HEK293 (cell line): ENCODE measurements at regions not wholly inside any gene's neighbourhood (a gene's known extent, or its start where the extent isn't known, plus 50 kb on each side); places are given as distances from the start of the nearest gene placed in this dataset.
A peak's percentile ranks its signal among the peaks of the same experiment; 100 is the strongest.

ENCODE experiments used
- CTCF ChIA-PET: fragments of 350-600 bp; formaldehyde crosslinking; extraction: SDS; loops from one replicate; lab custom pipeline; 2021; ENCODE audit warnings: antibody characterized with exemption; lab: Yijun Ruan, JAX
- POLR2A ChIA-PET: fragments of 300-600 bp; formaldehyde crosslinking; extraction: SDS; loops from one replicate; lab custom pipeline; 2020; ENCODE audit warnings: antibody characterized with exemption, inconsistent platforms; lab: Yijun Ruan, JAX
- H3K27ac ChIP-seq: fragments of 200-500 bp; sonication (Bioruptor generic); 2 replicates; pipeline ENCODE4 v1.5.1; 2014; ENCODE audit warnings: low read depth, low read length, control low read depth, inconsistent platforms; ENCODE audit errors: extremely low read depth
- H3K36me3 ChIP-seq, 2 experiments: fragments of 200-500 bp in 1 of 2; sonication (Bioruptor generic) in 1 of 2; 1 replicate in 1 of 2; 2 replicates in 1 of 2; pipeline ENCODE4 v1.5.1; 2014 to 2017; ENCODE audit warnings: inconsistent platforms in 2 of 2, low read length in 2 of 2; ENCODE audit not compliant: control insufficient read depth in 2 of 2, insufficient read depth in 1 of 2
- H3K4me1 ChIP-seq: fragments of 200-500 bp; sonication (Bioruptor generic); 2 replicates; pipeline ENCODE4 v1.5.1; 2014; ENCODE audit warnings: mild to moderate bottlenecking, low read length, inconsistent platforms; ENCODE audit not compliant: control insufficient read depth, insufficient read depth
- H3K4me3 ChIP-seq: 2 replicates; pipeline ENCODE4 v1.5.1; 2011; ENCODE audit warnings: low read depth, mild to moderate bottlenecking, control low read depth, low read length, moderate library complexity
- H3K9me3 ChIP-seq: fragments of 200-500 bp; sonication (Bioruptor generic); 2 replicates; pipeline ENCODE4 v1.5.1; 2014; ENCODE audit warnings: low read depth, low read length, inconsistent platforms; ENCODE audit not compliant: control insufficient read depth, insufficient read depth
- EGR2 ChIP-seq: fragments of 450-650 bp; formaldehyde crosslinking; IDR thresholded peaks from 2 replicates; pipeline ENCODE4 v1.5.1; 2016; ENCODE audit warnings: low read depth, missing biosample characterization, missing genetic modification characterization
- KLF10 ChIP-seq: fragments of 450-650 bp; IDR thresholded peaks from 2 replicates; pipeline ENCODE4 v1.5.1; 2018; ENCODE audit warnings: missing biosample characterization, mild to moderate bottlenecking, missing genetic modification characterization
- KLF7 ChIP-seq: fragments of 450-650 bp; formaldehyde crosslinking; IDR thresholded peaks from 2 replicates; pipeline ENCODE4 v1.5.1; 2016; ENCODE audit warnings: missing biosample characterization, missing genetic modification characterization, borderline replicate concordance
- PRDM6 ChIP-seq: fragments of 450-650 bp; formaldehyde crosslinking; IDR thresholded peaks from 2 replicates; pipeline ENCODE4 v1.5.1; 2017; ENCODE audit warnings: missing biosample characterization, missing genetic modification characterization
- SP7 ChIP-seq: fragments of 450-650 bp; formaldehyde crosslinking; IDR thresholded peaks from 2 replicates; pipeline ENCODE4 v1.5.1; 2016; ENCODE audit warnings: missing biosample characterization, missing genetic modification characterization
- ZEB2 ChIP-seq: fragments of 450-650 bp; formaldehyde crosslinking; IDR thresholded peaks from 2 replicates; pipeline ENCODE4 v1.5.1; 2016; ENCODE audit warnings: missing biosample characterization, missing genetic modification characterization
- ZFHX2 ChIP-seq: fragments of 450-650 bp; formaldehyde crosslinking; conservative IDR thresholded peaks from 2 replicates; pipeline ENCODE4 v1.5.1; 2016; ENCODE audit warnings: missing biosample characterization, missing genetic modification characterization
- ZIC2 ChIP-seq: fragments of 450-650 bp; formaldehyde crosslinking; IDR thresholded peaks from 2 replicates; pipeline ENCODE4 v1.5.1; 2016; ENCODE audit warnings: missing biosample characterization, missing genetic modification characterization
- ZNF10 ChIP-seq: fragments of 450-650 bp; formaldehyde crosslinking; IDR thresholded peaks from 2 replicates; pipeline ENCODE4 v1.5.1; 2017; ENCODE audit warnings: missing biosample characterization, missing genetic modification characterization
- ZNF146 ChIP-seq: fragments of 450-650 bp; formaldehyde crosslinking; IDR thresholded peaks from 2 replicates; pipeline ENCODE4 v1.5.1; 2016; ENCODE audit warnings: missing biosample characterization, missing genetic modification characterization
- ZNF2 ChIP-seq: fragments of 450-650 bp; formaldehyde crosslinking; IDR thresholded peaks from 2 replicates; pipeline ENCODE4 v1.5.1; 2016; ENCODE audit warnings: missing biosample characterization, missing genetic modification characterization
- ZNF202 ChIP-seq: fragments of 450-650 bp; formaldehyde crosslinking; IDR thresholded peaks from 2 replicates; pipeline ENCODE4 v1.5.1; 2016; ENCODE audit warnings: missing biosample characterization, missing genetic modification characterization, borderline replicate concordance
- ZNF239 ChIP-seq: fragments of 450-650 bp; formaldehyde crosslinking; IDR thresholded peaks from 2 replicates; pipeline ENCODE4 v1.5.1; 2016; ENCODE audit warnings: missing biosample characterization, missing genetic modification characterization
- ZNF24 ChIP-seq: fragments of 450-650 bp; formaldehyde crosslinking; IDR thresholded peaks from 2 replicates; pipeline ENCODE4 v1.5.1; 2016; ENCODE audit warnings: missing biosample characterization, missing genetic modification characterization
- ZNF335 ChIP-seq: fragments of 450-650 bp; formaldehyde crosslinking; conservative IDR thresholded peaks from 2 replicates; pipeline ENCODE4 v1.5.1; 2016; ENCODE audit warnings: missing biosample characterization, missing genetic modification characterization
- ZNF366 ChIP-seq: fragments of 450-650 bp; formaldehyde crosslinking; conservative IDR thresholded peaks from 2 replicates; pipeline ENCODE4 v1.5.1; 2016; ENCODE audit warnings: missing biosample characterization, missing genetic modification characterization
- ZNF391 ChIP-seq: fragments of 450-650 bp; formaldehyde crosslinking; IDR thresholded peaks from 2 replicates; pipeline ENCODE4 v1.5.1; 2016; ENCODE audit warnings: low read depth, missing biosample characterization, missing genetic modification characterization, borderline replicate concordance
- ZNF423 ChIP-seq: fragments of 450-650 bp; formaldehyde crosslinking; IDR thresholded peaks from 2 replicates; pipeline ENCODE4 v1.5.1; 2016; ENCODE audit warnings: missing biosample characterization, missing genetic modification characterization
- ZNF571 ChIP-seq: fragments of 450-650 bp; formaldehyde crosslinking; IDR thresholded peaks from 2 replicates; pipeline ENCODE4 v1.5.0; 2017; ENCODE audit warnings: missing biosample characterization, missing genetic modification characterization
- ZNF621 ChIP-seq: fragments of 450-650 bp; formaldehyde crosslinking; IDR thresholded peaks from 2 replicates; pipeline ENCODE4 v1.5.1; 2017; ENCODE audit warnings: missing biosample characterization, missing genetic modification characterization
- ZNF623 ChIP-seq: fragments of 450-650 bp; formaldehyde crosslinking; IDR thresholded peaks from 2 replicates; pipeline ENCODE4 v1.5.1; 2016; ENCODE audit warnings: missing biosample characterization, missing genetic modification characterization
- ZNF677 ChIP-seq: fragments of 450-650 bp; IDR thresholded peaks from 2 replicates; pipeline ENCODE4 v1.5.0; 2018; ENCODE audit warnings: missing biosample characterization, mild to moderate bottlenecking, missing genetic modification characterization, moderate library complexity
- ZNF777 ChIP-seq: fragments of 450-650 bp; formaldehyde crosslinking; IDR thresholded peaks from 2 replicates; pipeline ENCODE4 v1.5.1; 2017; ENCODE audit warnings: missing biosample characterization, missing genetic modification characterization, borderline replicate concordance
- ZNF791 ChIP-seq: fragments of 450-650 bp; formaldehyde crosslinking; IDR thresholded peaks from 2 replicates; pipeline ENCODE4 v1.5.1; 2016; ENCODE audit warnings: missing biosample characterization, missing genetic modification characterization
- TF ChIP-seq, protein P1 (sequence below): fragments of 450-650 bp; formaldehyde crosslinking; IDR thresholded peaks from 2 replicates; pipeline ENCODE4 v1.5.1; 2016; ENCODE audit warnings: missing biosample characterization, missing genetic modification characterization
- TF ChIP-seq, protein P2 (sequence below): fragments of 450-650 bp; formaldehyde crosslinking; IDR thresholded peaks from 2 replicates; pipeline ENCODE4 v1.5.1; 2017; ENCODE audit warnings: missing biosample characterization, missing genetic modification characterization
- TF ChIP-seq, protein P3 (sequence below): fragments of 450-650 bp; formaldehyde crosslinking; IDR thresholded peaks from 2 replicates; pipeline ENCODE4 v1.5.1; 2016; ENCODE audit warnings: missing biosample characterization, missing genetic modification characterization
- TF ChIP-seq, protein P4 (sequence below): fragments of 450-650 bp; formaldehyde crosslinking; conservative IDR thresholded peaks from 2 replicates; pipeline ENCODE4 v1.5.1; 2016; ENCODE audit warnings: low read depth, missing biosample characterization, missing genetic modification characterization

DNA sequence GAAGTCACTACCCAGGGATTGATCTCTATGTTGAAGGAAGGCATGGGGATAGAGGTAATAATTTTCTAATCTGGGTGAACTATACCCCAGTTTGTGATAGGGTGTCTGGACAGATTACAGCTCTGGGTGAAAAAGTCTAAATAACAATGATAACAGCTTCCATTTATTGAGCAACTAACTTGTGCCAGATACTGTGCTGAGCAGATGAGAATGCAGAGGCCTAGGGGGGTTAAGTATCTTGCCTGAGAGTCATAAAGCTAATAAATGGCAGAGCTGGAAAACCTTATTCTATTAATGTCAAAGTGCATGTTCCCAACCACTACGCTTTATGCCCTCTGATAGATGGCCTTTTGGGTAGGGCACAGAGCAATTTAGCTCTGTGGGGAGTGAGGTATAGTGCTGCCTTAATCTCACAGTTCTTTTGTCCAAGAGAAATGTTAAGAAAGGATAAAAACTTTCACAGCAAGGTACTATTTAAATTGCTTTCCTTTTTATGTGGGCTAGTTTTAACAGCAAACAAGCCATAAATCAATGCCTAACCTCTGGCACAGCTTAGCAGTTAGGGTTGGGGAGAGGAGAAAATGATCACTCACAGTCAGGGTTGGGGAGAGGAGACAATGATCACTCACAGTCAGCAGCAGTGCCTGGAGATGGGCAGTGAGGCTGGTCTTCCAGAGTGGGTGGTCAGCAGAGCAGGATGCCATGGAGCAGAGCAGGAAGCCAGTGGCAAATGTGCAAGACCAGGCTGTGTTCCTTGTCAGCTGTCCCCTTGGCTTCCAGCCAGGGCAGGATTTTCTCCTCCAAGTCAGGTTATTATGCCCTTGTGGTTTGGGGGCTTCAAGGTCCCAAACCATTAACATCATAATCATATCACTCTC is 187.0 kb downstream of the CARTPT start (continued):
- TF ChIP-seq ZNF239 (no peak), ZNF335 (tag by site-specific recombination) (no peak), ZNF423 (tag by site-specific recombination) (no peak), KLF7 (no peak), SP7 (tag by site-specific recombination) (peak; percentile 69; the same call in 1 of the 2 replicates), ZNF24 (tag by site-specific recombination) (no peak), ZNF777 (tag by site-specific recombination) (no peak), ZIC2 (tag by site-specific recombination) (peak; percentile 92), ZNF677 (tag by site-specific recombination) (no peak), ZNF2 (no peak), KLF10 (tag by site-specific recombination) (no peak), ZNF391 (no peak), ZNF623 (no peak), ZNF10 (no peak), EGR2 (tag by site-specific recombination) (no peak), ZEB2 (tag by site-specific recombination) (no peak), ZNF366 (tag by site-specific recombination) (peak; percentile 24; the same call in 1 of the 2 replicates), ZNF621 (tag by site-specific recombination) (no peak)
- TF ChIP-seq, protein P1, sequence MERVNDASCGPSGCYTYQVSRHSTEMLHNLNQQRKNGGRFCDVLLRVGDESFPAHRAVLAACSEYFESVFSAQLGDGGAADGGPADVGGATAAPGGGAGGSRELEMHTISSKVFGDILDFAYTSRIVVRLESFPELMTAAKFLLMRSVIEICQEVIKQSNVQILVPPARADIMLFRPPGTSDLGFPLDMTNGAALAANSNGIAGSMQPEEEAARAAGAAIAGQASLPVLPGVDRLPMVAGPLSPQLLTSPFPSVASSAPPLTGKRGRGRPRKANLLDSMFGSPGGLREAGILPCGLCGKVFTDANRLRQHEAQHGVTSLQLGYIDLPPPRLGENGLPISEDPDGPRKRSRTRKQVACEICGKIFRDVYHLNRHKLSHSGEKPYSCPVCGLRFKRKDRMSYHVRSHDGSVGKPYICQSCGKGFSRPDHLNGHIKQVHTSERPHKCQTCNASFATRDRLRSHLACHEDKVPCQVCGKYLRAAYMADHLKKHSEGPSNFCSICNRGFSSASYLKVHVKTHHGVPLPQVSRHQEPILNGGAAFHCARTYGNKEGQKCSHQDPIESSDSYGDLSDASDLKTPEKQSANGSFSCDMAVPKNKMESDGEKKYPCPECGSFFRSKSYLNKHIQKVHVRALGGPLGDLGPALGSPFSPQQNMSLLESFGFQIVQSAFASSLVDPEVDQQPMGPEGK (tag by site-specific recombination), result no peak
- TF ChIP-seq, protein P2, sequence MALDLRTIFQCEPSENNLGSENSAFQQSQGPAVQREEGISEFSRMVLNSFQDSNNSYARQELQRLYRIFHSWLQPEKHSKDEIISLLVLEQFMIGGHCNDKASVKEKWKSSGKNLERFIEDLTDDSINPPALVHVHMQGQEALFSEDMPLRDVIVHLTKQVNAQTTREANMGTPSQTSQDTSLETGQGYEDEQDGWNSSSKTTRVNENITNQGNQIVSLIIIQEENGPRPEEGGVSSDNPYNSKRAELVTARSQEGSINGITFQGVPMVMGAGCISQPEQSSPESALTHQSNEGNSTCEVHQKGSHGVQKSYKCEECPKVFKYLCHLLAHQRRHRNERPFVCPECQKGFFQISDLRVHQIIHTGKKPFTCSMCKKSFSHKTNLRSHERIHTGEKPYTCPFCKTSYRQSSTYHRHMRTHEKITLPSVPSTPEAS, result no peak
- TF ChIP-seq, protein P3, sequence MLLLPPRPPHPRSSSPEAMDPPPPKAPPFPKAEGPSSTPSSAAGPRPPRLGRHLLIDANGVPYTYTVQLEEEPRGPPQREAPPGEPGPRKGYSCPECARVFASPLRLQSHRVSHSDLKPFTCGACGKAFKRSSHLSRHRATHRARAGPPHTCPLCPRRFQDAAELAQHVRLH (tag by site-specific recombination), result 0 out of 2 replicates have a peak, but pooled peaks have one; percentile 11
- TF ChIP-seq, all 188 proteins: peak for 18

DNA sequence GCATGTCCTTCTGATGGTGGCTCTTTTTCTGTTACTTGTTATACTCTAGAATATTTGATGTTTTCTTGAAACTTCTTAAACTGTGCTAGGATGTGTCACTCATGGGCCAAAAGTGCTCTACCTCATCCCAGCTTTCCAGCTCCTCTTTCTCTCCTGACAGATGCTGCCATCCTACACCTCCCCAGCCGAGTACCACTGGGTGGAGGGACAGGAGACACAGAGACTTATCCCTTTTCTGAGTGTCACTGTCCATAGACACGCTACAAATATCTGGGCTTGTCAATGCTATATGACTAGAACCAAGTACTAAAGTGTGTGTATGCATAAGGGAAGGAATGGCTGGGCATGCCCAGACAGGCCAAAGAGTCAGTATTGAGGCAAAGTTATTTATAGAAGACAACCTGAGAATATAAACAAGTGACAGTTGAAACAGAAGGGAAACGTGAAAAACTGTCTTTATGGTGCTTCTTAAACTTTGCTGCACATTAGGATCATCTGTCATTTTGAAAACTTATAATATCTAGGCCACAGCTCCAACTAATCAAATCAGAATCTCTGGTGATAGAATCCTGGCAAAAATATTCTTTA is 188.0 kb downstream of the CARTPT start:
- ChIA-PET POLR2A (no interaction called here), CTCF (no interaction called here)
- Histone ChIP-seq H3K27ac (peak overlapping the region; percentile 70), H3K9me3 (no peaks in the 10 kb centered on the region), H3K4me1 (peaks cover 14% of the 10 kb centered on the region), H3K36me3 (no peaks in the 10 kb centered on the region), H3K4me3 (no peak overlapping the region)
- TF ChIP-seq, protein P4, sequence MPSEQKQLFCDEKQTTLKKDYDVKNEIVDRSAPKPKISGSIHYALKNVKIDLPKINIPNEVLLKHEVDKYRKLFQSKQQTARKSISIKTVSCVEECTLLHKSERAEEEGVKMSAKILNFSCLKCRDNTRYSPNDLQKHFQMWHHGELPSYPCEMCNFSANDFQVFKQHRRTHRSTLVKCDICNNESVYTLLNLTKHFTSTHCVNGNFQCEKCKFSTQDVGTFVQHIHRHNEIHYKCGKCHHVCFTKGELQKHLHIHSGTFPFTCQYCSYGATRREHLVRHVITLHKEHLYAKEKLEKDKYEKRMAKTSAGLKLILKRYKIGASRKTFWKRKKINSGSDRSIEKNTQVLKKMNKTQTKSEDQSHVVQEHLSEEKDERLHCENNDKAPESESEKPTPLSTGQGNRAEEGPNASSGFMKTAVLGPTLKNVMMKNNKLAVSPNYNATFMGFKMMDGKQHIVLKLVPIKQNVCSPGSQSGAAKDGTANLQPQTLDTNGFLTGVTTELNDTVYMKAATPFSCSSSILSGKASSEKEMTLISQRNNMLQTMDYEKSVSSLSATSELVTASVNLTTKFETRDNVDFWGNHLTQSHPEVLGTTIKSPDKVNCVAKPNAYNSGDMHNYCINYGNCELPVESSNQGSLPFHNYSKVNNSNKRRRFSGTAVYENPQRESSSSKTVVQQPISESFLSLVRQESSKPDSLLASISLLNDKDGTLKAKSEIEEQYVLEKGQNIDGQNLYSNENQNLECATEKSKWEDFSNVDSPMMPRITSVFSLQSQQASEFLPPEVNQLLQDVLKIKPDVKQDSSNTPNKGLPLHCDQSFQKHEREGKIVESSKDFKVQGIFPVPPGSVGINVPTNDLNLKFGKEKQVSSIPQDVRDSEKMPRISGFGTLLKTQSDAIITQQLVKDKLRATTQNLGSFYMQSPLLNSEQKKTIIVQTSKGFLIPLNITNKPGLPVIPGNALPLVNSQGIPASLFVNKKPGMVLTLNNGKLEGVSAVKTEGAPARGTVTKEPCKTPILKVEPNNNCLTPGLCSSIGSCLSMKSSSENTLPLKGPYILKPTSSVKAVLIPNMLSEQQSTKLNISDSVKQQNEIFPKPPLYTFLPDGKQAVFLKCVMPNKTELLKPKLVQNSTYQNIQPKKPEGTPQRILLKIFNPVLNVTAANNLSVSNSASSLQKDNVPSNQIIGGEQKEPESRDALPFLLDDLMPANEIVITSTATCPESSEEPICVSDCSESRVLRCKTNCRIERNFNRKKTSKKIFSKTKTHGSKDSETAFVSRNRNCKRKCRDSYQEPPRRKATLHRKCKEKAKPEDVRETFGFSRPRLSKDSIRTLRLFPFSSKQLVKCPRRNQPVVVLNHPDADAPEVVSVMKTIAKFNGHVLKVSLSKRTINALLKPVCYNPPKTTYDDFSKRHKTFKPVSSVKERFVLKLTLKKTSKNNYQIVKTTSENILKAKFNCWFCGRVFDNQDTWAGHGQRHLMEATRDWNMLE, result peak; percentile 42; the same call in 1 of the 2 replicates
- no peak for TF ChIP-seq ZFHX2 (tag by site-specific recombination)
- no peak for TF ChIP-seq ZNF791
- no peak for TF ChIP-seq ZNF571 (tag by site-specific recombination)
- TF ChIP-seq ZNF146 (tag by site-specific recombination), result no peak
- TF ChIP-seq ZNF202 (tag by site-specific recombination), result no peak
- TF ChIP-seq ZNF366 (tag by site-specific recombination), result peak; percentile 36; the same call in 1 of the 2 replicates
- peak; percentile 68 for TF ChIP-seq PRDM6 (tag by site-specific recombination)
